Liver (tissue), 3 donors: ENCODE measurements at regions not wholly inside any gene's neighbourhood (a gene's known extent, or its start where the extent isn't known, plus 50 kb on each side); places are given as distances from the start of the nearest gene placed in this dataset.

Experiments used
- EGR1 ChIP-seq, 2 donors: IDR thresholded peaks; 2 replicates each; pipeline ENCODE4 v1.6.1; 2016 to 2018; ENCODE audit warnings: antibody characterized with exemption in 2 of 2, low read depth in 2 of 2
- FOXA1 ChIP-seq: IDR thresholded peaks from 2 replicates; pipeline ENCODE4 v1.6.1; 2016; ENCODE audit warnings: antibody characterized with exemption
- HNF4A ChIP-seq, 2 donors: conservative IDR thresholded peaks; 2 replicates each; pipeline ENCODE4 v1.6.1; 2016; ENCODE audit warnings: antibody characterized with exemption in 2 of 2, mild to moderate bottlenecking in 2 of 2
- JUND ChIP-seq, 2 donors: IDR thresholded peaks; 2 replicates each; pipeline ENCODE4 v1.6.1; 2016; ENCODE audit warnings: antibody characterized with exemption in 2 of 2
- NR2F2 ChIP-seq: IDR thresholded peaks from 2 replicates; pipeline ENCODE4 v1.6.1; 2016; ENCODE audit warnings: antibody characterized with exemption
- RAD21 ChIP-seq, 2 donors: IDR thresholded peaks; 2 replicates each; pipeline ENCODE4 v1.6.1; 2016; ENCODE audit warnings: antibody characterized with exemption in 2 of 2, mild to moderate bottlenecking in 2 of 2
- TAF1 ChIP-seq: conservative IDR thresholded peaks from 2 replicates; pipeline ENCODE4 v1.6.1; 2016; ENCODE audit warnings: antibody characterized with exemption, mild to moderate bottlenecking
- YY1 ChIP-seq: IDR thresholded peaks from 2 replicates; pipeline ENCODE4 v1.6.1; 2016; ENCODE audit warnings: antibody characterized with exemption, mild to moderate bottlenecking
- TF ChIP-seq, protein P1 (sequence below): IDR thresholded peaks from 2 replicates; pipeline ENCODE4 v1.6.1; 2016; ENCODE audit warnings: antibody characterized with exemption
- TF ChIP-seq, protein P2 (sequence below): fragments of 150-350 bp; IDR thresholded peaks from 2 replicates; pipeline ENCODE4 v1.5.1; 2017; ENCODE audit warnings: improper control_type of control experiment, low read depth, low read length; ENCODE audit not compliant: missing input control
- TF ChIP-seq, protein P3 (sequence below): IDR thresholded peaks from 2 replicates; pipeline ENCODE4 v1.6.1; 2016; ENCODE audit warnings: antibody characterized with exemption, mild to moderate bottlenecking
- TF ChIP-seq, protein P4 (sequence below): IDR thresholded peaks from 2 replicates; pipeline ENCODE4 v1.6.1; 2016; ENCODE audit warnings: antibody characterized with exemption
- TF ChIP-seq, protein P5 (sequence below): IDR thresholded peaks from 2 replicates; pipeline ENCODE4 v1.6.1; 2016; ENCODE audit warnings: antibody characterized with exemption
- donor health status: healthy.
- donor health status: healthy.

DNA sequence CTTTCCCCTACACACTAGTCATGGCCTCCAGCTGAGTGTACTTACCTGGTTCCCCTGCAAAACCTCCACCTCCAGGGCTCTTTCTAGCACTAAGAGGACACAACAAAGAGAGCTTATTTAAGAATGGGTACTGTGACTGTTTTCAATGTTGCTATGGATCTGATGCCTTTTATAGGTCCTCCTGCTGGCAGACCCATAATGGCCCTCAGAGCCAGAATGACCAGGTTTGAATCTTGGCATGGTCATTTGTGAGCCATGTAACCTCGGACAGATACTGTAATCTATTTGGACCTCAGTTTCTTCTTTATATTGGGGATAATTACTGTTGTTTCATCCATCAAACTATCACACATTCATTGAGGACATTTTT is 137.6 kb upstream of the USP24 start:
- TF ChIP-seq, protein P1, sequence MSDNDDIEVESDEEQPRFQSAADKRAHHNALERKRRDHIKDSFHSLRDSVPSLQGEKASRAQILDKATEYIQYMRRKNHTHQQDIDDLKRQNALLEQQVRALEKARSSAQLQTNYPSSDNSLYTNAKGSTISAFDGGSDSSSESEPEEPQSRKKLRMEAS = no peak
- TF ChIP-seq, protein P2, sequence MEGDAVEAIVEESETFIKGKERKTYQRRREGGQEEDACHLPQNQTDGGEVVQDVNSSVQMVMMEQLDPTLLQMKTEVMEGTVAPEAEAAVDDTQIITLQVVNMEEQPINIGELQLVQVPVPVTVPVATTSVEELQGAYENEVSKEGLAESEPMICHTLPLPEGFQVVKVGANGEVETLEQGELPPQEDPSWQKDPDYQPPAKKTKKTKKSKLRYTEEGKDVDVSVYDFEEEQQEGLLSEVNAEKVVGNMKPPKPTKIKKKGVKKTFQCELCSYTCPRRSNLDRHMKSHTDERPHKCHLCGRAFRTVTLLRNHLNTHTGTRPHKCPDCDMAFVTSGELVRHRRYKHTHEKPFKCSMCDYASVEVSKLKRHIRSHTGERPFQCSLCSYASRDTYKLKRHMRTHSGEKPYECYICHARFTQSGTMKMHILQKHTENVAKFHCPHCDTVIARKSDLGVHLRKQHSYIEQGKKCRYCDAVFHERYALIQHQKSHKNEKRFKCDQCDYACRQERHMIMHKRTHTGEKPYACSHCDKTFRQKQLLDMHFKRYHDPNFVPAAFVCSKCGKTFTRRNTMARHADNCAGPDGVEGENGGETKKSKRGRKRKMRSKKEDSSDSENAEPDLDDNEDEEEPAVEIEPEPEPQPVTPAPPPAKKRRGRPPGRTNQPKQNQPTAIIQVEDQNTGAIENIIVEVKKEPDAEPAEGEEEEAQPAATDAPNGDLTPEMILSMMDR = no peak
- no peak for TF ChIP-seq TAF1
- no peak for TF ChIP-seq YY1
- no peak for TF ChIP-seq RAD21 (IDR thresholded peaks at IDR 0.05)
- TF ChIP-seq, protein P3, sequence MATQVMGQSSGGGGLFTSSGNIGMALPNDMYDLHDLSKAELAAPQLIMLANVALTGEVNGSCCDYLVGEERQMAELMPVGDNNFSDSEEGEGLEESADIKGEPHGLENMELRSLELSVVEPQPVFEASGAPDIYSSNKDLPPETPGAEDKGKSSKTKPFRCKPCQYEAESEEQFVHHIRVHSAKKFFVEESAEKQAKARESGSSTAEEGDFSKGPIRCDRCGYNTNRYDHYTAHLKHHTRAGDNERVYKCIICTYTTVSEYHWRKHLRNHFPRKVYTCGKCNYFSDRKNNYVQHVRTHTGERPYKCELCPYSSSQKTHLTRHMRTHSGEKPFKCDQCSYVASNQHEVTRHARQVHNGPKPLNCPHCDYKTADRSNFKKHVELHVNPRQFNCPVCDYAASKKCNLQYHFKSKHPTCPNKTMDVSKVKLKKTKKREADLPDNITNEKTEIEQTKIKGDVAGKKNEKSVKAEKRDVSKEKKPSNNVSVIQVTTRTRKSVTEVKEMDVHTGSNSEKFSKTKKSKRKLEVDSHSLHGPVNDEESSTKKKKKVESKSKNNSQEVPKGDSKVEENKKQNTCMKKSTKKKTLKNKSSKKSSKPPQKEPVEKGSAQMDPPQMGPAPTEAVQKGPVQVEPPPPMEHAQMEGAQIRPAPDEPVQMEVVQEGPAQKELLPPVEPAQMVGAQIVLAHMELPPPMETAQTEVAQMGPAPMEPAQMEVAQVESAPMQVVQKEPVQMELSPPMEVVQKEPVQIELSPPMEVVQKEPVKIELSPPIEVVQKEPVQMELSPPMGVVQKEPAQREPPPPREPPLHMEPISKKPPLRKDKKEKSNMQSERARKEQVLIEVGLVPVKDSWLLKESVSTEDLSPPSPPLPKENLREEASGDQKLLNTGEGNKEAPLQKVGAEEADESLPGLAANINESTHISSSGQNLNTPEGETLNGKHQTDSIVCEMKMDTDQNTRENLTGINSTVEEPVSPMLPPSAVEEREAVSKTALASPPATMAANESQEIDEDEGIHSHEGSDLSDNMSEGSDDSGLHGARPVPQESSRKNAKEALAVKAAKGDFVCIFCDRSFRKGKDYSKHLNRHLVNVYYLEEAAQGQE = no peak
- no peak for TF ChIP-seq EGR1 (IDR thresholded peaks at IDR 0.05; ENCODE audit: low read depth in 2 of 2)
- no peak for TF ChIP-seq JUND (IDR thresholded peaks at IDR 0.05)
- TF ChIP-seq, protein P4, sequence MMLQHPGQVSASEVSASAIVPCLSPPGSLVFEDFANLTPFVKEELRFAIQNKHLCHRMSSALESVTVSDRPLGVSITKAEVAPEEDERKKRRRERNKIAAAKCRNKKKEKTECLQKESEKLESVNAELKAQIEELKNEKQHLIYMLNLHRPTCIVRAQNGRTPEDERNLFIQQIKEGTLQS = no peak
- TF ChIP-seq NR2F2 = no peak
- TF ChIP-seq HNF4A (conservative IDR thresholded peaks at IDR 0.05) = no peak
- no peak for TF ChIP-seq FOXA1
- TF ChIP-seq, protein P5, sequence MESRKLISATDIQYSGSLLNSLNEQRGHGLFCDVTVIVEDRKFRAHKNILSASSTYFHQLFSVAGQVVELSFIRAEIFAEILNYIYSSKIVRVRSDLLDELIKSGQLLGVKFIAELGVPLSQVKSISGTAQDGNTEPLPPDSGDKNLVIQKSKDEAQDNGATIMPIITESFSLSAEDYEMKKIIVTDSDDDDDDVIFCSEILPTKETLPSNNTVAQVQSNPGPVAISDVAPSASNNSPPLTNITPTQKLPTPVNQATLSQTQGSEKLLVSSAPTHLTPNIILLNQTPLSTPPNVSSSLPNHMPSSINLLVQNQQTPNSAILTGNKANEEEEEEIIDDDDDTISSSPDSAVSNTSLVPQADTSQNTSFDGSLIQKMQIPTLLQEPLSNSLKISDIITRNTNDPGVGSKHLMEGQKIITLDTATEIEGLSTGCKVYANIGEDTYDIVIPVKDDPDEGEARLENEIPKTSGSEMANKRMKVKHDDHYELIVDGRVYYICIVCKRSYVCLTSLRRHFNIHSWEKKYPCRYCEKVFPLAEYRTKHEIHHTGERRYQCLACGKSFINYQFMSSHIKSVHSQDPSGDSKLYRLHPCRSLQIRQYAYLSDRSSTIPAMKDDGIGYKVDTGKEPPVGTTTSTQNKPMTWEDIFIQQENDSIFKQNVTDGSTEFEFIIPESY = no peak
